KMS-11 (cell line): ENCODE measurements at regions not wholly inside any gene's neighbourhood (a gene's known extent, or its start where the extent isn't known, plus 50 kb on each side); places are given as distances from the start of the nearest gene placed in this dataset.
"Not testable (repeated sequence)": the region's sequence is repeated elsewhere in the genome, so short reads cannot be mapped to it uniquely, and the experiment has no call there.

Experiments used
- H2AFZ ChIP-seq: fragments of 200-600 bp; sonication (generic); 2 replicates; pipeline ENCODE4 v1.6.1; 2016; ENCODE audit warnings: antibody characterized with exemption, mixed run types, low read depth
- H3K27ac ChIP-seq: fragments of 200-600 bp; sonication (generic); 2 replicates; pipeline ENCODE4 v1.6.1; 2016; ENCODE audit warnings: mild to moderate bottlenecking, mixed run types
- H3K27me3 ChIP-seq: fragments of 200-600 bp; sonication (generic); 2 replicates; pipeline ENCODE4 v1.6.1; 2017; ENCODE audit warnings: mild to moderate bottlenecking, low read depth, mixed run types, moderate library complexity; ENCODE audit not compliant: insufficient read depth
- H3K36me3 ChIP-seq: fragments of 200-600 bp; sonication (generic); 2 replicates; pipeline ENCODE4 v1.6.1; 2017; ENCODE audit warnings: mild to moderate bottlenecking, mixed run types; ENCODE audit not compliant: insufficient read depth
- H3K4me1 ChIP-seq: fragments of 200-600 bp; sonication (generic); 2 replicates; pipeline ENCODE4 v1.6.1; 2016; ENCODE audit warnings: mild to moderate bottlenecking, low read depth, mixed run types; ENCODE audit not compliant: poor library complexity, severe bottlenecking
- H3K4me2 ChIP-seq: fragments of 200-600 bp; sonication (generic); 2 replicates; pipeline ENCODE4 v1.7.0; 2016; ENCODE audit warnings: mild to moderate bottlenecking, mixed run types
- H3K4me3 ChIP-seq: fragments of 200-600 bp; sonication (generic); IDR thresholded peaks from 2 replicates; pipeline ENCODE4 v1.6.1; 2017; ENCODE audit warnings: low read depth, low read length, mixed read lengths; ENCODE audit not compliant: insufficient read depth
- H3K79me2 ChIP-seq: fragments of 200-600 bp; sonication (generic); 2 replicates; pipeline ENCODE4 v1.6.1; 2016; ENCODE audit warnings: low read depth, mixed run types; ENCODE audit not compliant: insufficient read depth
- H3K9ac ChIP-seq: fragments of 200-600 bp; sonication (generic); 2 replicates; pipeline ENCODE4 v1.6.1; 2016; ENCODE audit warnings: mild to moderate bottlenecking, mixed run types
- H4K20me1 ChIP-seq: fragments of 200-600 bp; sonication (generic); 2 replicates; pipeline ENCODE4 v1.6.1; 2016; ENCODE audit warnings: mild to moderate bottlenecking, mixed run types; ENCODE audit not compliant: insufficient read depth
- CTCF ChIP-seq: fragments of 200-600 bp; sonication (generic); conservative IDR thresholded peaks from 2 replicates; pipeline ENCODE4 v1.6.1; 2017; ENCODE audit warnings: low read depth, mild to moderate bottlenecking, antibody characterized with exemption, low read length, moderate library complexity, mixed read lengths

GRCh38 chr12:84397263-84397662 is 515.3 kb downstream of the SLC6A15 start:
- Histone ChIP-seq H3K27ac (no peak overlapping the region), H4K20me1 (no peaks in the 10 kb centered on the region), H3K9ac (no peak overlapping the region), H3K79me2 (no peaks in the 10 kb centered on the region), H2AFZ (no peak overlapping the region), H3K36me3 (no peaks in the 10 kb centered on the region), H3K4me2 (no peak overlapping the region), H3K4me3 (no peak overlapping the region), H3K4me1 (no peaks in the 10 kb centered on the region), H3K27me3 (no peaks in the 10 kb centered on the region)
- TF ChIP-seq CTCF: no peak

GRCh38 chr12:84391176-84391575 is 521.4 kb downstream of the SLC6A15 start:
- not testable (repeated sequence) for H3K9ac ChIP-seq, H3K79me2 ChIP-seq, H3K27ac ChIP-seq, H3K4me3 ChIP-seq, H4K20me1 ChIP-seq, H3K27me3 ChIP-seq, H3K36me3 ChIP-seq, H3K4me2 ChIP-seq, H3K4me1 ChIP-seq, H2AFZ ChIP-seq

- no peak for TF ChIP-seq CTCF
- Histone ChIP-seq H3K27me3 (no peaks in the 10 kb centered on the region), H3K36me3 (no peaks in the 10 kb centered on the region)
Measured at GRCh38 chr12:84384384-84384783, 528.2 kb downstream of the SLC6A15 start.

GRCh38 chr12:84382486-84382885 is 530.1 kb downstream of the SLC6A15 start:
- not testable (repeated sequence) for H3K4me1 ChIP-seq, H3K9ac ChIP-seq, H3K4me3 ChIP-seq, H3K4me2 ChIP-seq, H3K36me3 ChIP-seq, H3K79me2 ChIP-seq, H4K20me1 ChIP-seq, H3K27me3 ChIP-seq, H3K27ac ChIP-seq, H2AFZ ChIP-seq

More at GRCh38 chr12:84384384-84384783, 528.2 kb downstream of the SLC6A15 start:
- Histone ChIP-seq H3K9ac (no peak overlapping the region), H3K4me3 (no peak overlapping the region), H3K27ac (no peak overlapping the region), H3K79me2 (no peaks in the 10 kb centered on the region), H2AFZ (no peak overlapping the region), H3K4me1 (no peaks in the 10 kb centered on the region), H4K20me1 (no peaks in the 10 kb centered on the region), H3K4me2 (no peak overlapping the region)

GRCh38 chr12:84376320-84376719 is 536.3 kb downstream of the SLC6A15 start:
- Histone ChIP-seq H3K27ac (no peak overlapping the region), H3K9ac (no peak overlapping the region), H3K4me2 (no peak overlapping the region), H4K20me1 (no peaks in the 10 kb centered on the region), H2AFZ (no peak overlapping the region), H3K36me3 (no peaks in the 10 kb centered on the region), H3K27me3 (no peaks in the 10 kb centered on the region), H3K4me3 (no peak overlapping the region), H3K4me1 (no peaks in the 10 kb centered on the region), H3K79me2 (no peaks in the 10 kb centered on the region)
- TF ChIP-seq CTCF: no peak
